PFSK-1 (cell line): ENCODE measurements at regions not wholly inside any gene's neighbourhood (a gene's known extent, or its start where the extent isn't known, plus 50 kb on each side); places are given as distances from the start of the nearest gene placed in this dataset.

Source experiments
- FOXP2 ChIP-seq: optimal IDR thresholded peaks from 2 replicates; pipeline ENCODE3; 2011; ENCODE audit warnings: borderline replicate concordance, control low read depth, inconsistent platforms; ENCODE audit not compliant: insufficient read depth; ENCODE audit errors: extremely low read length, extremely low read depth
- POLR2AphosphoS5 ChIP-seq: IDR thresholded peaks from 2 replicates; pipeline ENCODE4 v1.6.1; 2012; ENCODE audit warnings: low read depth, mild to moderate bottlenecking, control low read depth, low read length, moderate library complexity
- REST ChIP-seq, 2 experiments: IDR thresholded peaks; 2 replicates each; pipeline versions ENCODE4 v1.6.1 to v1.8.0; 2011 to 2012; ENCODE audit warnings: low read depth in 2 of 2, low read length in 2 of 2, control low read depth in 1 of 2, inconsistent platforms in 1 of 2, mild to moderate bottlenecking in 1 of 2, moderate library complexity in 1 of 2; ENCODE audit not compliant: insufficient read depth in 1 of 2
- SIN3A ChIP-seq: IDR thresholded peaks from 2 replicates; pipeline ENCODE4 v1.6.1; 2012; ENCODE audit warnings: mild to moderate bottlenecking, low read length, moderate library complexity, borderline replicate concordance; ENCODE audit not compliant: insufficient read depth
- TAF1 ChIP-seq: IDR thresholded peaks from 2 replicates; pipeline ENCODE4 v1.6.1; 2012; ENCODE audit warnings: low read length, control low read depth, borderline replicate concordance; ENCODE audit not compliant: insufficient read depth

GRCh38 chr2:145914716-145915115 lies 1394.8 kb upstream of the ZEB2 start:
- no peak for TF ChIP-seq REST (IDR thresholded peaks at IDR 0.05; ENCODE audit: insufficient read depth in 1 of 2, low read depth in 2 of 2, low read length in 2 of 2)
- TF ChIP-seq TAF1, result no peak
- no peak for TF ChIP-seq POLR2AphosphoS5
- no peak for TF ChIP-seq FOXP2
- TF ChIP-seq SIN3A, result no peak

GRCh38 chr2:145910416-145910815 lies 1390.5 kb upstream of the ZEB2 start:
- TF ChIP-seq TAF1 (no peak), REST (IDR thresholded peaks at IDR 0.05; ENCODE audit: insufficient read depth in 1 of 2, low read depth in 2 of 2, low read length in 2 of 2) (no peak), SIN3A (no peak), FOXP2 (no peak), POLR2AphosphoS5 (no peak)

- TF ChIP-seq FOXP2 (no peak), TAF1 (no peak), SIN3A (no peak), POLR2AphosphoS5 (no peak), REST (IDR thresholded peaks at IDR 0.05; ENCODE audit: insufficient read depth in 1 of 2, low read depth in 2 of 2, low read length in 2 of 2) (no peak)
These were observed 1389.8 kb upstream of the ZEB2 start for GRCh38 chr2:145909766-145910165.

GRCh38 chr2:145909175-145909755 lies 1389.3 kb upstream of the ZEB2 start:
- no peak for TF ChIP-seq POLR2AphosphoS5
- no peak for TF ChIP-seq TAF1
- no peak for TF ChIP-seq REST (IDR thresholded peaks at IDR 0.05; ENCODE audit: insufficient read depth in 1 of 2, low read depth in 2 of 2, low read length in 2 of 2)
- no peak for TF ChIP-seq SIN3A
- no peak for TF ChIP-seq FOXP2

- TF ChIP-seq REST (IDR thresholded peaks at IDR 0.05; ENCODE audit: insufficient read depth in 1 of 2, low read depth in 2 of 2, low read length in 2 of 2) (no peak), SIN3A (no peak), POLR2AphosphoS5 (no peak), TAF1 (no peak), FOXP2 (no peak)
These were observed 1386.4 kb upstream of the ZEB2 start for GRCh38 chr2:145906354-145906753.
